Neuronal stem cell (in vitro differentiated cells): ENCODE measurements at regions not wholly inside any gene's neighbourhood (a gene's known extent, or its start where the extent isn't known, plus 50 kb on each side); places are given as distances from the start of the nearest gene placed in this dataset.

Source experiments
- DNase-seq: peaks from one replicate; pipeline ENCODE4 v3.0.0-alpha.2; 2013; ENCODE audit warnings: low spot score
- H2AFZ ChIP-seq: one replicate; pipeline ENCODE4 v1.6.1; 2013; ENCODE audit warnings: mild to moderate bottlenecking, low read length, inconsistent platforms
- H2AK5ac ChIP-seq: 2 replicates; pipeline ENCODE4 v1.6.1; 2013; ENCODE audit warnings: low read depth, mild to moderate bottlenecking, inconsistent platforms, low read length, moderate library complexity, mixed read lengths
- H2BK120ac ChIP-seq: 2 replicates; pipeline ENCODE4 v1.6.1; 2013; ENCODE audit warnings: low read depth, mild to moderate bottlenecking, inconsistent platforms, low read length, moderate library complexity, mixed read lengths
- H2BK12ac ChIP-seq: one replicate; pipeline ENCODE4 v1.6.1; 2013; ENCODE audit warnings: low read length, inconsistent platforms
- H2BK15ac ChIP-seq: 2 replicates; pipeline ENCODE4 v1.6.1; 2013; ENCODE audit warnings: mild to moderate bottlenecking, low read length, inconsistent platforms, mixed read lengths
- H2BK5ac ChIP-seq: one replicate; pipeline ENCODE4 v1.6.1; 2013; ENCODE audit warnings: inconsistent platforms, mild to moderate bottlenecking, low read length, moderate library complexity
- H3K14ac ChIP-seq: one replicate; pipeline ENCODE4 v1.6.1; 2013; ENCODE audit warnings: low read length, inconsistent platforms
- H3K18ac ChIP-seq: 2 replicates; pipeline ENCODE4 v1.6.1; 2013; ENCODE audit warnings: low read length, inconsistent platforms
- H3K23ac ChIP-seq: 2 replicates; pipeline ENCODE4 v1.6.1; 2013; ENCODE audit warnings: low read depth, mild to moderate bottlenecking, mixed read lengths, low read length, inconsistent platforms; ENCODE audit not compliant: poor library complexity
- H3K27ac ChIP-seq: replicated peaks from 3 replicates; pipeline ENCODE4 v1.5.1; 2013; ENCODE audit warnings: low read length, inconsistent platforms
- H3K27me3 ChIP-seq, 3 experiments: 2 replicates each; pipeline ENCODE4 v1.6.1; 2013; ENCODE audit warnings: low read length in 3 of 3, mild to moderate bottlenecking in 2 of 3, inconsistent platforms in 1 of 3, low read depth in 1 of 3, mixed read lengths in 1 of 3, moderate library complexity in 1 of 3; ENCODE audit not compliant: control insufficient read depth in 3 of 3, insufficient read depth in 3 of 3
- H3K36me3 ChIP-seq, 2 donors: replicated peaks in 1 of 2; 2 replicates each; pipeline ENCODE4 v1.6.1; 2013; ENCODE audit warnings: low read length in 2 of 2; ENCODE audit not compliant: control insufficient read depth in 2 of 2, insufficient read depth in 2 of 2
- H3K4ac ChIP-seq: 2 replicates; pipeline ENCODE4 v1.6.1; 2013; ENCODE audit warnings: inconsistent platforms, mild to moderate bottlenecking, low read length, moderate library complexity
- H3K4me1 ChIP-seq, 2 donors: 1 replicate in 1 of 2; 2 replicates in 1 of 2; pipeline ENCODE4 v1.6.1; 2013; ENCODE audit warnings: low read length in 2 of 2, low read depth in 1 of 2; ENCODE audit not compliant: control insufficient read depth in 2 of 2, insufficient read depth in 1 of 2
- H3K4me2 ChIP-seq: one replicate; pipeline ENCODE4 v1.6.1; 2013; ENCODE audit warnings: mild to moderate bottlenecking, low read length, inconsistent platforms; ENCODE audit not compliant: insufficient read depth, poor library complexity, severe bottlenecking
- H3K4me3 ChIP-seq, 2 donors: 2 replicates each; pipeline ENCODE4 v1.5.1; 2013; ENCODE audit warnings: low read length in 2 of 2, mild to moderate bottlenecking in 2 of 2, inconsistent platforms in 1 of 2, moderate library complexity in 1 of 2
- H3K79me1 ChIP-seq: one replicate; pipeline ENCODE4 v1.6.1; 2013; ENCODE audit warnings: low read depth, mild to moderate bottlenecking, inconsistent platforms, low read length, moderate library complexity
- H3K9ac ChIP-seq: one replicate; pipeline ENCODE4 v1.6.1; 2013; ENCODE audit warnings: mild to moderate bottlenecking, low read depth, low read length, inconsistent platforms; ENCODE audit not compliant: poor library complexity
- H3K9me3 ChIP-seq, 2 donors: replicated peaks in 1 of 2; 2 replicates each; pipeline versions ENCODE3 to v1.6.1; 2013; ENCODE audit warnings: low read length in 2 of 2, mild to moderate bottlenecking in 2 of 2, inconsistent platforms in 1 of 2, low read depth in 1 of 2, mixed read lengths in 1 of 2, moderate library complexity in 1 of 2; ENCODE audit not compliant: control insufficient read depth in 2 of 2, insufficient read depth in 1 of 2
- H4K8ac ChIP-seq: one replicate; pipeline ENCODE4 v1.6.1; 2013; ENCODE audit warnings: low read depth, mild to moderate bottlenecking, inconsistent platforms, low read length, moderate library complexity
- H4K91ac ChIP-seq: one replicate; pipeline ENCODE4 v1.6.1; 2013; ENCODE audit warnings: low read length, low read depth, mild to moderate bottlenecking, inconsistent platforms; ENCODE audit not compliant: poor library complexity
- WGBS, 2 donors: extraction: QIAGEN DNeasy Blood & Tissue Kit; methylation state at CpG; one replicate each; pipeline ENCODE4 v1.1.7; 2013; ENCODE audit warnings: missing lambda C conversion rate in 2 of 2, mixed read lengths in 1 of 2; ENCODE audit not compliant: insufficient read length in 2 of 2, insufficient replicate concordance in 1 of 2; ENCODE audit errors: extremely low coverage in 2 of 2; 5-methylcytosine and 5-hydroxymethylcytosine counted together

- no peak overlapping the region for H3K27ac ChIP-seq
- WGBS, 2 donors: no CpG with 5 or more reads among the region's 6 CpGs
- no peak overlapping the region for H3K14ac ChIP-seq
Observed at GRCh38 chr2:12178289-12179080, 432.1 kb downstream of the LPIN1 start.

GRCh38 chr2:12180031-12180430 is 433.6 kb downstream of the LPIN1 start:
- Histone ChIP-seq H3K36me3 (no peaks in the 10 kb centered on the region), H2AK5ac (no peak overlapping the region), H3K4me1 (peaks cover 1 to 13% of the 10 kb centered on the region in 2 donors), H3K23ac (no peak overlapping the region), H2BK15ac (no peak overlapping the region), H3K14ac (no peak overlapping the region), H3K4ac (no peak overlapping the region), H4K91ac (no peak overlapping the region), H3K4me3 (no peak overlapping the region), H3K4me2 (no peak overlapping the region), H3K79me1 (no peaks in the 10 kb centered on the region), H3K27ac (no peak overlapping the region), H2BK120ac (no peak overlapping the region), H3K18ac (no peak overlapping the region), H3K9ac (no peak overlapping the region), H2AFZ (no peak overlapping the region), H3K27me3 (no peaks in the 10 kb centered on the region), H3K9me3 (peaks cover 0 to 4% of the 10 kb centered on the region in 2 donors), H2BK5ac (no peak overlapping the region), H4K8ac (no peak overlapping the region), H2BK12ac (no peak overlapping the region)
- WGBS, 2 donors: no CpG with 5 or more reads among the region's 2 CpGs
- no peak for DNase-seq

More at GRCh38 chr2:12178289-12179080, 432.1 kb downstream of the LPIN1 start:
- Histone ChIP-seq H3K18ac (no peak overlapping the region), H2BK12ac (no peak overlapping the region), H2BK120ac (no peak overlapping the region), H2AK5ac (no peak overlapping the region), H4K91ac (no peak overlapping the region), H3K4me2 (no peak overlapping the region), H3K4me3 (no peak overlapping the region), H2BK15ac (no peak overlapping the region), H3K79me1 (no peaks in the 10 kb centered on the region), H3K4ac (no peak overlapping the region), H3K23ac (no peak overlapping the region), H4K8ac (no peak overlapping the region), H3K4me1 (peaks cover 3 to 13% of the 10 kb centered on the region in 2 donors), H3K27me3 (no peaks in the 10 kb centered on the region), H3K9ac (no peak overlapping the region), H3K9me3 (peaks cover 0 to 4% of the 10 kb centered on the region in 2 donors), H2AFZ (no peak overlapping the region), H3K36me3 (no peaks in the 10 kb centered on the region), H2BK5ac (no peak overlapping the region)
- DNase-seq: no peak

GRCh38 chr2:12183032-12183645 is 436.7 kb downstream of the LPIN1 start:
- no peaks in the 10 kb centered on the region for H3K36me3 ChIP-seq
- H4K8ac ChIP-seq: no peak overlapping the region
- H3K79me1 ChIP-seq: no peaks in the 10 kb centered on the region
- no peak overlapping the region for H3K4me3 ChIP-seq
- no peak overlapping the region for H2AFZ ChIP-seq
- H2BK15ac ChIP-seq: no peak overlapping the region
- no peak overlapping the region for H3K23ac ChIP-seq
- no peak overlapping the region for H2AK5ac ChIP-seq
- H3K27ac ChIP-seq: no peak overlapping the region
- DNase-seq: no peak
- no peak overlapping the region for H4K91ac ChIP-seq
- H3K9ac ChIP-seq: no peak overlapping the region
- no peak overlapping the region for H3K14ac ChIP-seq
- H2BK12ac ChIP-seq: no peak overlapping the region
- no peak overlapping the region for H2BK120ac ChIP-seq
- H3K9me3 ChIP-seq: peaks cover 0 to 4% of the 10 kb centered on the region in 2 donors
- H3K4me1 ChIP-seq: no peaks in the 10 kb centered on the region
- no peak overlapping the region for H3K4me2 ChIP-seq
- WGBS, 2 donors: no CpG with 5 or more reads among the region's 3 CpGs
- H3K27me3 ChIP-seq: no peaks in the 10 kb centered on the region
- no peak overlapping the region for H3K18ac ChIP-seq
- H3K4ac ChIP-seq: no peak overlapping the region
- no peak overlapping the region for H2BK5ac ChIP-seq

GRCh38 chr2:12192762-12193161 is 446.3 kb downstream of the LPIN1 start:
- Histone ChIP-seq H3K27ac (no peak overlapping the region), H3K27me3 (no peaks in the 10 kb centered on the region), H3K4me3 (no peak overlapping the region), H3K4me1 (no peaks in the 10 kb centered on the region), H3K14ac (no peak overlapping the region), H2AK5ac (no peak overlapping the region), H2BK120ac (no peak overlapping the region), H3K9me3 (peaks cover 0 to 5% of the 10 kb centered on the region in 2 donors), H3K79me1 (no peaks in the 10 kb centered on the region), H3K23ac (no peak overlapping the region), H3K9ac (no peak overlapping the region), H2BK12ac (no peak overlapping the region), H2BK15ac (no peak overlapping the region), H4K91ac (no peak overlapping the region), H3K4me2 (no peak overlapping the region), H2AFZ (peak overlapping the region; percentile 75), H4K8ac (no peak overlapping the region), H3K36me3 (no peaks in the 10 kb centered on the region), H3K4ac (no peak overlapping the region), H2BK5ac (no peak overlapping the region), H3K18ac (no peak overlapping the region)
- no peak for DNase-seq
- WGBS, 2 donors: no CpG with 5 or more reads among the region's 5 CpGs
